GM21529 (cell line): ENCODE measurements at regions not wholly inside any gene's neighbourhood (a gene's known extent, or its start where the extent isn't known, plus 50 kb on each side); places are given as distances from the start of the nearest gene placed in this dataset.

Experiments
- ATAC-seq: cut with Tn5 transposase; IDR thresholded peaks from one replicate; pipeline ENCODE4 v1.9.1; 2021; ENCODE audit not compliant: unreplicated experiment

- ATAC-seq = no peak
Observed at GRCh38 chr3:103585809-103586208, 1151.0 kb downstream of the ZPLD1 start.

GRCh38 chr3:103589770-103590169, 1155.0 kb downstream of the ZPLD1 start:
- ATAC-seq = no peak

GRCh38 chr3:103600844-103601243, 1166.0 kb downstream of the ZPLD1 start:
- no peak for ATAC-seq

- no peak for ATAC-seq
Observed at GRCh38 chr3:103601666-103602065, 1166.9 kb downstream of the ZPLD1 start.

GRCh38 chr3:103609472-103609871, 1174.7 kb downstream of the ZPLD1 start:
- no peak for ATAC-seq

GRCh38 chr3:103613397-103614156, 1178.8 kb downstream of the ZPLD1 start:
- no peak for ATAC-seq

GRCh38 chr3:103614719-103615118, 1179.9 kb downstream of the ZPLD1 start:
- no peak for ATAC-seq

- no peak for ATAC-seq
Observed at GRCh38 chr3:103617961-103618360, 1183.1 kb downstream of the ZPLD1 start.

- no peak for ATAC-seq
Observed at GRCh38 chr3:103624271-103624670, 1189.5 kb downstream of the ZPLD1 start.

GRCh38 chr3:103629391-103629790, 1194.6 kb downstream of the ZPLD1 start:
- no peak for ATAC-seq

GRCh38 chr3:103644450-103644849, 1209.6 kb downstream of the ZPLD1 start:
- no peak for ATAC-seq

- ATAC-seq = no peak
Observed at GRCh38 chr3:103653996-103654395, 1219.2 kb downstream of the ZPLD1 start.

- no peak for ATAC-seq
Observed at GRCh38 chr3:103657756-103658155, 1222.9 kb downstream of the ZPLD1 start.

GRCh38 chr3:103660810-103661209, 1226.0 kb downstream of the ZPLD1 start:
- no peak for ATAC-seq

- no peak for ATAC-seq
Observed at GRCh38 chr3:103662591-103662990, 1227.8 kb downstream of the ZPLD1 start.

- ATAC-seq = no peak
Observed at GRCh38 chr3:103672346-103672745, 1237.5 kb downstream of the ZPLD1 start.

GRCh38 chr3:103684904-103685303, 1250.1 kb downstream of the ZPLD1 start:
- no peak for ATAC-seq

GRCh38 chr3:103685939-103686338, 1251.1 kb downstream of the ZPLD1 start:
- no peak for ATAC-seq

GRCh38 chr3:103690536-103690935, 1255.7 kb downstream of the ZPLD1 start:
- ATAC-seq = no peak

GRCh38 chr3:103693831-103694230, 1259.0 kb downstream of the ZPLD1 start:
- no peak for ATAC-seq

- no peak for ATAC-seq
Observed at GRCh38 chr3:103698646-103699045, 1263.8 kb downstream of the ZPLD1 start.

GRCh38 chr3:103699228-103699627, 1264.4 kb downstream of the ZPLD1 start:
- no peak for ATAC-seq

GRCh38 chr3:103705641-103706040, 1270.8 kb downstream of the ZPLD1 start:
- no peak for ATAC-seq
